HG03442 (cell line): ENCODE measurements at regions not wholly inside any gene's neighbourhood (a gene's known extent, or its start where the extent isn't known, plus 50 kb on each side); places are given as distances from the start of the nearest gene placed in this dataset.
"Not testable (repeated sequence)": the region's sequence is repeated elsewhere in the genome, so short reads cannot be mapped to it uniquely, and the experiment has no call there.

ENCODE experiments used
- ATAC-seq: cut with Tn5 transposase; IDR thresholded peaks from one replicate; pipeline ENCODE4 v1.9.1; 2021; ENCODE audit warnings: mild to moderate bottlenecking, moderate library complexity; ENCODE audit not compliant: unreplicated experiment

GRCh38 chr21:6553505-6554376 lies 3967.6 kb upstream of the TPTE start:
- not testable (repeated sequence) for ATAC-seq

DNA sequence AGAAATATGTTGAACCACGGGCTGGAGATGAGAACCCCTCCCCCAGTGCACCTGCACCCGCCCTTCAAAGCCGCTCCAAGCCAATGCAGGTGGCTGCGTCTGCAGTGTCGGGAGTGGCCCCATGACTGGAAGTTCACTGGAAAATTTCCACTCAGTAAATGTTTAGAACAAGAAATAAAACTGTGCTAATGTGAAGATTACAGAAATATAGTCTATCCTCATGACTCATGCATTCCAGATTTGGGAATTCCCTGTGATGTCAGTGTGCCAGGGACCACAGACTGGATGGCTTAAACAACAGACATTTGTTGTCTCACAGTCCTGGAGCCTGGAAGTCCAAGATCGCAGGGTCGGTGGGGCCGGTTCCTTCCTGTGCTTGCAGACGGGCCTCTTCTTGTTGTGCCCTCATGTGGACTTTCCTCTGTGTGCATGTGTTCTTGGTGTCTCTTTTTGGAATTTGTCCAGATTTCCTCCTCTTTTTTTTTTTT lies 3967.0 kb upstream of the TPTE start:
- not testable (repeated sequence) for ATAC-seq

GRCh38 chr21:6556516-6556915 lies 3964.9 kb upstream of the TPTE start:
- ATAC-seq: not testable (repeated sequence)

DNA sequence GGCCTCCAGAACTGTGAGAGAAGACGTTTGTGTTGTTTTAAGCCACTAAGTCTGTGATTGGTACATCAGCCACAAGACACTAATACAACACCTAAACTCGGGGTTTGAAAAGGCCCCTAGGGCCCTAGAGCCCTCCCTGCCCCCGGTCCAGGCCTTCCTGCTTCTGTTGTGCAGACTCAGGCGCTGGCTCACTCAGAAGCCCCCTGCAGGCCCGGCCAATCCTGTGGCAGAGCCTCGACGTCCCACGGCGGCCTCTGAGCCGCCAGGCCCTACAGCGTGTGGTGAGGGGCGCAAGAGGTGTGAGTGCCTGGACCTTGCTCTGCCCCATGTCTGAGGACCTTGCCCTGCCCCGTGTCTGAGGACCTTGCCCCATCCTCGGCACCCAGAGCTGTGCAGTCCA lies 3964.0 kb upstream of the TPTE start:
- not testable (repeated sequence) for ATAC-seq

DNA sequence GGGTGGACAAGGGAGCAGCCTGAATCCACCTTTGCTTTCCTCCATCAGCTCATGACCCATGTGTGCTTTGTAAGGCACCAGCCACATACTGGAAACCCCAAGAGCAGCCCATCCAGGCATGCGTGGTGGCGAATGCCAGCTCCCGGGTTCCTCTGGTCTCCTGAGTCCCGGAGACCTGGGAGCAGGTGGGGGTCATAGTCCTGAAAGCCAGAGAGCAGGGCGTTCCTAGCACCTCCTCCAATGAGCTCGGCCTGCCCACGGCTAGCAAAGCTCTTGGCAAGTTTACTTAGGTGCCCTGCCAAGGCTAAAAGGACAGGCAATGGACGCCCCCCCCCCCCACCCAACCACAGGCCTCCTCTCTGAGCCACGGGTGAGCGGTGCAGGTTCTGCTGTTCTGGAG lies 3960.2 kb upstream of the TPTE start:
- not testable (repeated sequence) for ATAC-seq

DNA sequence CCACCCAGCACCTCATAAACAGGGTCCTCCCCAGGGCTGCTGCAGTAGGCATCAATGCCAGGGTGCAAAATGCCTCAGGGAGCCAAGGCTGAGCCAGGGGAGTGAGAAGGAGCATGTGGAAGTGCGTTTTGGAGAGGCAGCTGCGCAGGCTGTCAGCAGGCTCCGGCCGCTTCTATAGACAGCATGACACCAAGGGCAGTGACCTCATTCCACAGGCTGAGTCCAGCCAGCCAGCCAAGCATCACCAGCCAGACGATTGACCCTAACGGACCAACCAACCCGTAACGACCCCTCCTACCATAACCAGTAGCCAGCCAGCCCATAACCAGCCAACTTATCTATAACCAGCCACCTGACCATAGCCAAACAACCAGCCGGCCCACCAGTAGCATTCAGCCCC lies 3959.8 kb upstream of the TPTE start:
- not testable (repeated sequence) for ATAC-seq

DNA sequence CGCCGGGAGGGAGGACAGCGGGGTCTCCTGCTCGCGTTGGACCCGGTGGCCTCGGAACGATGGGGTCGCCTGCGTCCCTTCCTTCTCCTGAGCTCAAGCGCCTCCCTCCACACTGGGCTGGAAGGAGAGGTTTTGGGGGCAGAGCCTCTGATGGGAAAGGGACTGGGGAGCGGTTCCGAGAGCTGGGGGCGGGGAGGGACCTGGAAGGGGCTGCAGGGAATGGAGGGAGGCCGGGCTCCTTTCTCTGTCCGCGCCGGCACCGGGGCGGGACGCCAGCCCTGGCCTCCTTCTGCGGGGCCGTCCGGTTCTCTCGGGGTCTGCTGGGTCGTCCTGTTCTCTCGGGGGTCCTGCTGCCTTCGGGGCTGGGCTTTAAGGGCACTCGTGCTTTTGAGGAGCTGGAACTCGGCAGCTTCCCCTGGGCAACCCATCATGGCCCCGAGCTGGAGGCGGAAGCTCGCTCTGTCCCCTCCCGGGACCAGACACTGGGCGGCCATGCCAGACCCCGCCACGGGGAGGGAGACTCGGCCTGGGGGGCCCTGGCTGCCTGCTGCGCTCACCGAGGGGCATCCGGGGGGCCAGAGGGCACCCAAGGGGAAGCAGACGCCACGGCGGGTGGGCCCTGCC lies 3956.7 kb upstream of the TPTE start:
- not testable (repeated sequence) for ATAC-seq

DNA sequence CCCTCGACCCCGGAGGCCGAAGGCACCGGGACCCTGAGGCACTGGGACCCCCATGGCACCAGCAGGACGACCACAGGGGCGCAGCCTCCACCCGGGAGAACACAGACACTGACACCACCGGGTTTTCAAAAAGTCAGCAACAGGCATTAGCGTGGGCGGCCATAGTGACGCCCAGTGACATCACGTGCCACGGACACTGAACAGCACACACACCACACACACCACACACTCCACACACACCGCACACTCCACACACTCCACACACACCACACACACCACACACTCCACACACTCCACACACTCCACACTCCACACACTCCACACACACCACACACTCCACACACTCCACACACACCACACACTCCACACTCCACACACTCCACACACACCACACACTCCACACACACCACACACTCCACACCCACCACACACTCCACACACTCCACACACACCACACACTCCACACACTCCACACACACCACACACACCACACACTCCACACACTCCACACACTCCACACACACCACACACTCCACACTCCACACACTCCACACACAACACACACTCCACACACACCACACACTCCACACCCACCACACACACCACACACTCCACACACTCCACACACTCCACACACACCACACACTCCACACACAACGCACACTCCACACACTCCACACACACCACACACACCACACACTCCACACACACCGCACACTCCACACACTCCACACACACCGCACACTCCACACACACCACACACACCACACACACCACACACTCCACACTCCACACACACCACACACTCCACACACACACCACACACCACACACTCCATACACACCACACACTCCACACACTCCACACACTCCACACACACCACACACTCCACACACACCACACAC lies 3955.9 kb upstream of the TPTE start:
- ATAC-seq: not testable (repeated sequence)

DNA sequence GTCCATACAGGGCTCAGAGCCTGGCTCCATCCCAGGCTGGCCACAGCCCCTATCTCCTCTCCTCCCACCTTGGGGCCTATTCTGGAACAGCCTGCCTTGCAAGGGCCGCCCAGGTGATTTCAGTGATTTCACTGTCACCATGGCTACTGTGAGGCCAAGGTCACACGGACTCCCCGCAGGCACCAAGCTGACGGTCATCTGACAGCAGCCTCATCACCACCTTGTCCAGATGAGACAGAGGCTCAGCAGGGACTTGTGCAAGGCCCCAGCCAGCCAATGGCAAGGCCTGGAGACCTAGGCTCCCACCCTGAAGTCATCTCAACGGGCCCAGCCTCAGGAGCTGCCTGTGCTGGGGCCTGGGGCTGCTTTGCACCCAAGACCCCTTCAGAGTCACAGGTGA lies 3953.8 kb upstream of the TPTE start:
- not testable (repeated sequence) for ATAC-seq

GRCh38 chr21:6569152-6569551 lies 3952.2 kb upstream of the TPTE start:
- ATAC-seq: not testable (repeated sequence)

DNA sequence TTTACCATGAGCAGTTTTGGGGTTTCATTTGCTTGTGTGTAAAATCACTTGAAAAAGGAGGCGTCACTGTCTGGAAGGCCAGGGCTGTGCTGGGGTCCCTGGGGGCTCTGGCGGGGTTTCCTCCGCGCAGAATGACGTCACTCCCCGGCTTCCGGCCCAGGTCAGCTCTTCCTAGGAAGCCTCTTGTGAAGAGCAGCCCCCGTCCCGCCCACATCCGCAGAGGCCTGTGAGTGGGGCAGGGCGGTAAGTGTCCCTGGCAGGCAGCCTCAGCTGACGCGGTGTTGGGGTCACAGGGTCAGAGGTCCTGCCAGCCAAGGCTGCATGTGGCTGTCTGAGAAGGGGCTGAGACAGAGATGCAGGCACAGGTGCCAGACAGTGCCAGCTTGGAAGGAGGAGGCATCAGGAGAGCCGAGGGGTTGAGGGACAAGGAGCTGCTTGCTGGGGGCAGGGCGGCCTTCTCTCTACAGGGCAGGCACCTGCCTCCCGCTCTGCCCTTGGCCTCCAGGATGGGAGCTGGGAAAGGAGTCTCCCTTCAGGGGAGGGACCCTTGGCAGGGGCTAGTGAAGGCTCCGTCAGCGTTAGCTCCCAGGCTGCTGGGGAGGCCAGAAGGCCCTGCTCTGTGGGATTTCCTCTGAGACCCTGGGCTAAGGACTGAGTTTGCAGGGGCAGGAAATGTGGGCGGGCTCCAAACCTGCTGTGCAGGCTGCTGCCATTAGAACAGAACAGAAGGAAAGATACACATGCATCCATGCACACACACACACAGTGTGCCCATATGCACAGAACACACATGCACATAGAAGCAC lies 3951.6 kb upstream of the TPTE start:
- not testable (repeated sequence) for ATAC-seq

- not testable (repeated sequence) for ATAC-seq
Observed at GRCh38 chr21:6570700-6571368, 3950.5 kb upstream of the TPTE start.

- ATAC-seq: not testable (repeated sequence)
Observed at GRCh38 chr21:6573576-6573975, 3947.8 kb upstream of the TPTE start.

- ATAC-seq: not testable (repeated sequence)
Observed at GRCh38 chr21:6579801-6580200, 3941.6 kb upstream of the TPTE start.
